NCI-H1930 (cell line): ENCODE measurements at regions not wholly inside any gene's neighbourhood (a gene's known extent, or its start where the extent isn't known, plus 50 kb on each side); places are given as distances from the start of the nearest gene placed in this dataset.
A peak's percentile ranks its signal among the peaks of the same experiment; 100 is the strongest.

Source experiments
- DNase-seq, 2 experiments: peaks; one replicate each; lab custom pipeline; 2025; lab: John Stamatoyannopoulos, UW

GRCh38 chr11:13062115-13062514 lies 53.0 kb downstream of the RASSF10 start:
- DNase-seq = no peak

DNA sequence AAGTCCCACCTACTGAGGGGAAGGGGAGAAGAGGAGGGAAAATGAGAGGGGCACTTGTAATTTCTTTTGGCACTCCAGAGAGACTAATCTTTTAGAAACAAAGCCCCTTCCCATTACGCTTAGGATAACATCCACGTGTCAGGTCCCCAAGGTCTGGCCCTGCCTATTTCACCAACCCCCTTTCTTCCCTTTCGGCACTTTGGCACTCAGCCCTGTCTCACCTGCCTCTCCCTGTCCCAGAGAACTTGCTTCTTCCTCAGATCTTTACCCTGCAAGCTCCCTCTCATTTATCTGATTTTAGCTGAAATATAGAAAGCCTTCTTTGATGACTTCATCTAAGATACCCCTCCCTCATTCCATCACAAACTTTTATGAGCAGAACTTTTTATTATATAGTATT lies 55.5 kb downstream of the RASSF10 start:
- DNase-seq = no peak

- DNase-seq = no peak
Observed at GRCh38 chr11:13065200-13065787, 56.2 kb downstream of the RASSF10 start.

DNA sequence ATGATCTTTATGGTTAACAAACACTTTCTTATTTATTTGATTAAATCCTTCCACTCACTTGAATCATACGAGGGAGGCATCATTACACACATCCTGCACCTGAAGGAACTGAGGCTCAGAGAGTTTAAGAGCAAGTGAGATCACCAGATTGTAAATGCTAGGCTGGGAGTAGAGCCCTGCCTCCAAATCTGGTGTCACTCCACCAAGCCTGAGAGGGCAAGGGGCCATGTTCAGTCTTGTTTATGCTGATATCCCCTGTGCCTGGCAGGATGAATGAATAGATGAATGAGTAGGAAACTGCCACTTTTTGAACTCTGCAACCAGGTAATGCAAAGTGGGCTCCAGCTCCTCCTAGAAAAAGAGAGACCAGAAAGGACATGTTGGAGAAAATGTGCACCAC lies 59.1 kb downstream of the RASSF10 start:
- DNase-seq = no peak

DNA sequence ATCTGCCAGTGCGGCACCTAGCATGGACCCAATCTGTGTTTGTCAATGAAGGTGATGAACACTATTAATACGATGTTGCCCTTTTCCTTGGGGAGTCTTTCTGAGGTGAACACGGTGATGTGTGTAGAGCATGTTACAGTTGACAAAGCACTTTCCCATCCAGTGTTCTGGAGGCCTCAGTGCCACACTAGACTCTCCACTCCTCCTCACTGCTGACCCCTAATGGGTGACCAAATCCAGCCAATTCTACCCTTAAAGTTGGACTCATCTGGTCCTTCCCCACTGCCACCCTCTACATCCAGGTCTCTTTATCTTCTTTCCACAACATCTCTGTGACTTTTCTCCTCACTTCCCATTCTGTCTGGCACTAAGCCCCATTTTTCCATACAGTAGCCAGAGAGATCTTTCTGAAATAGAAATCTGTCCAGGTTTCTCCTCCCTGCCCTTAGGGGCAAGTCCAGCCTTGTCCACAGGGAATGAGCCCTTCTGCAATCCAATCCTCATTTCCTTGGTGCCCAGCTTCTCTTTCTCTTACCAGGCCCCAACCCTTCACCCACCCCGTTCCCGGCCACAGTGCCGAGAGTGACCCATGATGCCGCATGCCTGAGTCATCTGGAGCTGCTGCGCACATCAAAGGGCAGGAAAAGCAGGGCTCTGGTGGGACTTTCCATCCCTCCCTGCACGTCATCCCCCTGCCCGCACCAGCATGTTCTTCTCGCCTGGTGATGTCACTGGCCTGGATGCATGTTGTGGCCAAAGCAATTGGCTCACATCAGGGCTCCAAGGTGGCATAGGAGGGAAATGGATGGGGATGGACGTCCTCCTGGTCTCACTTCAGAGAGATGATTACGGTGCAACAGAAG lies 64.2 kb downstream of the RASSF10 start:
- DNase-seq = no peak

- no peak for DNase-seq
Observed at GRCh38 chr11:13074714-13075464, 65.8 kb downstream of the RASSF10 start.

DNA sequence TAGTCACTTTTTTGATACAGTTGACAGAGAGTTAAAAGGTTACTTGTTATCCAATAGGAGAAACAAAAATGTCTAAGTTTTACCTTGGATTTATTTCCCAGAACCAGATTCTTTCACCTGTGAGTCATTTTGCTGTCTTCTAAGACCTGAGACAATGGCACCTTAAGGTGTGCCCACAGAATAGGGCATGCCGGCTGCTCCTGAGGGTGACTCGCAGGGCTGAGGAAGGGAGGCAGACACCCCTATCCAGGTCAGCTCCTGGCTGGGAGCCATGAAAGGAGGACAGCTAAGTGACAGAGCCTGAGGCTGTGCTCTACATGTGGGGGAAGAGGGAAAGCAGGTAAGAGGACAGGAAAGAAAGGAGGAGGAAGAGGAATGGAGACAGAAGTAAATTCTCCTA lies 67.8 kb downstream of the RASSF10 start:
- no peak for DNase-seq

DNA sequence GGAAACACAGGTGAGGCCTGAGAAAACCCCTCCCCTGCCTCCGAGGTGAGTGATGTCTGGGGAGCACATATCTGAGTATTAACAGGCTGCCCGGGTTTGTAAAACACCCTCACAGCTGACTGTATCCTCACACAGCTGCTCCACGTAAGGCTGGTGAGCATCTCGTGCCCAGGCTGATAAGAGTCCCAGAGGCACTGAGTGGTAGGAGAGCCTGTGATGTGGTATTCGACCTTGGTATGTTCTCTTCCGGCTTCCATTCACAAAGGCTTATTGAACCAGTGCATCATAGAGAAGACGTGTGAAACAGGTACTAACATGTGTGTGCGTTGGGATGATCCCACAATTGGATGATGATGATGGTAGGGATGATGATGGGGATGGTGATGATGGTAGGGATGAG lies 71.7 kb downstream of the RASSF10 start:
- DNase-seq = no peak

GRCh38 chr11:13082588-13082987 lies 73.5 kb downstream of the RASSF10 start:
- no peak for DNase-seq

- no peak for DNase-seq
Observed at GRCh38 chr11:13090228-13090708, 81.2 kb downstream of the RASSF10 start.

- DNase-seq = no peak
Observed at GRCh38 chr11:13091373-13091772, 82.3 kb downstream of the RASSF10 start.

GRCh38 chr11:13091804-13092203 lies 82.7 kb downstream of the RASSF10 start:
- DNase-seq = no peak

GRCh38 chr11:13094930-13095687 lies 86.0 kb downstream of the RASSF10 start:
- DNase-seq = peak; percentile 42 to 49

DNA sequence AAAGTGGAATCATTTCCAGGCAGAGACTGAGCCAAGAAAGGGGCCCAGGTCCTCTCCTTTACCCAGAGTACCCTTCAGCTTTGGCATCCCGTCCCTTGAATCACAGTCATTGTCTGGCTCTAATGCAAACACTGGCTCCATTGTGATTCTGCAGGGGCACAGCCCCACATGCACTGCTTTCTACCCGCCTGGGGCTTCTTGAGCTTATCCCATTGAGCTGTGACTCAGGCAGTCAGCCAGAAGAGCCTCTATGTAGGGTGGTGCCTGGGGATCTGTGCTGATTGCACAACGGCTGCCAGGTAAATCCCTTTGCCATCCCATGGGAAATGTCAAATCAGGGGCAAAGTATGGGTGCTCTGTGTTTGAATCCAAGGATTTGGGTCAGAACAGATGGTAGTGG lies 88.9 kb downstream of the RASSF10 start:
- no peak for DNase-seq

DNA sequence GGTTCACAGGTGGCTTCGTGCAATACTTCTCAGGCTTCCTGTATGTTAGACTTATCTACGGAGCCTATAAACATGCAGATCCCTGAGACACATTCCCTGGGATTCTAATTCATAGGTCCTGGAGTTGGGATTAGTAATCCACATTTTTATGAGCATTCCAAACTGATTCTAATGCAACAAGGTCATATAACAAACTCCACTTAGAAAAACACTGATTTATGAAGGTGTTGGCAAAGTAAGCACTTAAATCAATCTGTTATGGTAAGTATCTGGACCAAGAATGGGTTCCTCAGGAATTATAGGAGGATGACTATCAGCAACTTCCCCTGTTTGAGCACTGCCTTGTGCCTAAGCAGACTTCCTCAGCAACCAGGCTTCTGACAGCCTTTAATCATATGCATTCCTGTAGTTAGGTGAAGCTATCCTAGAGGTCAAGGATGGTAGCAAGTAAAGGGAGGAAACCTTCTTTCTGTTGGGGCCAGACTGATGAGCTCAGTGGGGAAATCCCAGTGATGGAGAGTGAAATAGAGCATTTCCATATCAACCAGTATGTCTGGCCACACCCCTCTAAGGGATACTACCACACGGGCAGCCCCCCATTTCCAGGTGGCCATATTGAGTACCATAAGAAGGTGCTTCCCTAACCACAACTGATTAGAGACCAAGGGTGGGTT lies 89.6 kb downstream of the RASSF10 start:
- no peak for DNase-seq

DNA sequence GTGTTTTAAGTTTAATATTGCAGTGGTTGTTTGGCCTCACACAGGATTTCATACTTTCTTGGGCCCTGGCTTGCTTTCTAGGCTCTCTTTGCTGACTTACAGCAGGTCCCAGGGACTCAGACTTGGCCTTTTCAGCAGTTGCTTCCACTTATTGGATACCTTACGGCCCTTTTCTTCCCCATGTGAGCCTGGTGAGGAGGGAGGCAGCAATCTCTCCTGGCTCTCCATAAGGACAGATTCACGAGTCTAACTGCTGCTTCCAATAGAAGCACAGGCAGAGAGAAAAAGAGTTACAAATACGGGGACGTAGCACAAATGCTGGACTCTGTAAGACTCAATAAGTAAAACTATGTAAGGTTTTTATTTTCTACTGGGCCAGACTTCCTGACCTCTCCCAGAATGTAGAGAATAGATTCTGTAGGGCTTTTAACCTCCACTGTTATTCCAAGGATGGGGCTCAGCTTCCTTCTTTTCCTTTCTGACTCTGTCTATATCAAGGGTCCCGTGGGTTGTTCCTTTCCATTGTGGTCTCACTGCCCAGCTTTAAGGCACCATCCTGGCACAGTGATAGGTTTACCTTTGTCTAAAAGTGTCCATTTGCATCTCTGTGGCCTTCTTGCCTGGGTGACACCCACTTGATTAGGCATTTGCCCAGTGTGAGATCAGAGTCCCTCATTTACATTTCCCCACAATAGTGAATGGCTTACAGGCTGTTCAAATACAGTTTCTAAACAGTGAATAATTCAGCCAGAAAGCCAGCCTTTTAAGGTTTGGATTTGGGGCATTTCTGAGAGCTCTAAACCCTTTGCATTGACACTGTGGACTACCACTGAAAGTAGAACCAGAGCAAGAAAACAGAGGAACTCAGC lies 92.8 kb downstream of the RASSF10 start:
- no peak for DNase-seq

GRCh38 chr11:13102513-13102840 lies 93.4 kb downstream of the RASSF10 start:
- DNase-seq = no peak

- DNase-seq = no peak
Observed at GRCh38 chr11:13102865-13103539, 93.9 kb downstream of the RASSF10 start.

GRCh38 chr11:13103962-13104554 lies 94.9 kb downstream of the RASSF10 start:
- no peak for DNase-seq
